ENCODE measurements at regions not wholly inside any gene's neighbourhood (a gene's known extent, or its start where the extent isn't known, plus 50 kb on each side); places are given as distances from the start of the nearest gene placed in this dataset.

DNA sequence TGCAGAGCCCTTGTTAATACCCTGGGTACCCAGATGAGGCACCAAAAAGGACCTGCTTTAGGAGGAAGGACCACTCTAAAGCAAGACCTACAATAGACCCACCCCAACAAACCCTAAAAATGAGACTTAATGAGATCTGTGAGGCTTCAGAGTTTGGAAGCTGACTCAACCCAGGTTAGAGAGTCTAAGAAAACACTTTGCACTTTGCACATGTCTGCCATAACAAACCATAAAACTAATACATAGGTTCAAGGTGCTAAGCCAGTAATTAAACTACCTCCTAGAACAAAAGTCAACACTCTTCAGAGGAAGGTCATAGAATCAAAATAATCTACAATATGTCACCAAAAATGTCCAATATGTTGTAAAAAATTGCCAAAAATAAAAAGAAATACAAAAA lies 124.7 kb upstream of the C1orf21 start:
- H3K27ac ChIP-seq, result no peak overlapping the region
- DNase-seq, result no peak
- no peaks in the 10 kb centered on the region for H3K36me3 ChIP-seq (ENCODE audit: low read depth, missing control alignments)
- TF ChIP-seq, protein P1, sequence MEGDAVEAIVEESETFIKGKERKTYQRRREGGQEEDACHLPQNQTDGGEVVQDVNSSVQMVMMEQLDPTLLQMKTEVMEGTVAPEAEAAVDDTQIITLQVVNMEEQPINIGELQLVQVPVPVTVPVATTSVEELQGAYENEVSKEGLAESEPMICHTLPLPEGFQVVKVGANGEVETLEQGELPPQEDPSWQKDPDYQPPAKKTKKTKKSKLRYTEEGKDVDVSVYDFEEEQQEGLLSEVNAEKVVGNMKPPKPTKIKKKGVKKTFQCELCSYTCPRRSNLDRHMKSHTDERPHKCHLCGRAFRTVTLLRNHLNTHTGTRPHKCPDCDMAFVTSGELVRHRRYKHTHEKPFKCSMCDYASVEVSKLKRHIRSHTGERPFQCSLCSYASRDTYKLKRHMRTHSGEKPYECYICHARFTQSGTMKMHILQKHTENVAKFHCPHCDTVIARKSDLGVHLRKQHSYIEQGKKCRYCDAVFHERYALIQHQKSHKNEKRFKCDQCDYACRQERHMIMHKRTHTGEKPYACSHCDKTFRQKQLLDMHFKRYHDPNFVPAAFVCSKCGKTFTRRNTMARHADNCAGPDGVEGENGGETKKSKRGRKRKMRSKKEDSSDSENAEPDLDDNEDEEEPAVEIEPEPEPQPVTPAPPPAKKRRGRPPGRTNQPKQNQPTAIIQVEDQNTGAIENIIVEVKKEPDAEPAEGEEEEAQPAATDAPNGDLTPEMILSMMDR (IDR thresholded peaks at IDR 0.05), result no peak
- TF ChIP-seq POLR2A (IDR thresholded peaks at IDR 0.05), result no peak
- H3K9me3 ChIP-seq, result no peaks in the 10 kb centered on the region
- intact Hi-C loops (cut with DNase I; ENCODE audit: low total_unique reads), result no loop called here
- H3K4me3 ChIP-seq, result no peak overlapping the region
- no peaks in the 10 kb centered on the region for H3K27me3 ChIP-seq
- H3K4me1 ChIP-seq, result no peaks in the 10 kb centered on the region

DNA sequence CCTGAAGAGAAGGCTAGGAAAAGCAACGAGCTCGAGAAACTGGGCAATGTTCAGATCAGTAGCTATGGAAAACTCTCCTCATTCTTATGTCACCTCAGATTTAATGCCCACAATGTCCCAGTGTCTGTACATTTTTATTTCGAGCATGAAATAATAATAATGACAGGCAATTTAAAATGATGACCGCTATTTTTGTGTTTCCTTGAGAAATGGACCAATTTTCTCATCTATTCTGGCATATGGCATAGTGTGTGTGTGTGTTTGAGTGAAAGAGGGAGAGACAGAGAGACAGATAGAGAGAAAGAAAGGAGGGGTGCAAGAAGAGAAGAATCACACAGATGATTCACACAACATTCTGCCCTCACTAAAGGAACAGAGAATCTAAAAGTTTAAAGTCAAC lies 119.1 kb upstream of the C1orf21 start:
- WGBS, 2 donors, result 84 to 90% methylated on average over 4 of the region's 4 CpGs

DNA sequence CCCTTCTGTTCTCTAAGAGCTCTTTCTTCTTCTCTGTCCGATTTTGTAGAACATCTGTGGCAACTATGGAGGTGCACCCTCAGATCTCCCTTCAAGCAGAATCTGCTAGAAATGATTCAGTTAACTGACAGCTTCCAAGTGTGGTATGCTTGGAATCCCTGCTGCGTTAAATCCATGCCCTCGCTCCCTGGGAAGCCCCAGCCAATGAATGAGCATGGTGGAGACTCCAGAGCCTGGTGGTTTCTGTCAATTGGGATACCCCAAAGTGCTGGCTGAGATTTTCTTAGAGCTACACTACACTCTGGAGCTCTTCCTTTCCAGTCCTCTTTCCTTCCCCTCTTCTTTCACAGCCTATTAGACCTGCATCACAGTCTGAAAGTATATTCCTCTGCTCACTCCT lies 116.3 kb upstream of the C1orf21 start:
- 79 to 80% methylated on average over 3 of the region's 3 CpGs for WGBS, 2 donors

More for the DNA sequence above, 119.1 kb upstream of the C1orf21 start:
- Histone ChIP-seq H3K27ac (no peak overlapping the region), H3K9me3 (no peaks in the 10 kb centered on the region), H3K4me3 (no peak overlapping the region), H3K36me3 (ENCODE audit: low read depth, missing control alignments) (no peaks in the 10 kb centered on the region), H3K27me3 (no peaks in the 10 kb centered on the region), H3K4me1 (no peaks in the 10 kb centered on the region)
- TF ChIP-seq, protein P1 (IDR thresholded peaks at IDR 0.05), result no peak
- no peak for TF ChIP-seq POLR2A (IDR thresholded peaks at IDR 0.05)
- DNase-seq, result no peak
- intact Hi-C loops (cut with DNase I; ENCODE audit: low total_unique reads), result no loop called here

DNA sequence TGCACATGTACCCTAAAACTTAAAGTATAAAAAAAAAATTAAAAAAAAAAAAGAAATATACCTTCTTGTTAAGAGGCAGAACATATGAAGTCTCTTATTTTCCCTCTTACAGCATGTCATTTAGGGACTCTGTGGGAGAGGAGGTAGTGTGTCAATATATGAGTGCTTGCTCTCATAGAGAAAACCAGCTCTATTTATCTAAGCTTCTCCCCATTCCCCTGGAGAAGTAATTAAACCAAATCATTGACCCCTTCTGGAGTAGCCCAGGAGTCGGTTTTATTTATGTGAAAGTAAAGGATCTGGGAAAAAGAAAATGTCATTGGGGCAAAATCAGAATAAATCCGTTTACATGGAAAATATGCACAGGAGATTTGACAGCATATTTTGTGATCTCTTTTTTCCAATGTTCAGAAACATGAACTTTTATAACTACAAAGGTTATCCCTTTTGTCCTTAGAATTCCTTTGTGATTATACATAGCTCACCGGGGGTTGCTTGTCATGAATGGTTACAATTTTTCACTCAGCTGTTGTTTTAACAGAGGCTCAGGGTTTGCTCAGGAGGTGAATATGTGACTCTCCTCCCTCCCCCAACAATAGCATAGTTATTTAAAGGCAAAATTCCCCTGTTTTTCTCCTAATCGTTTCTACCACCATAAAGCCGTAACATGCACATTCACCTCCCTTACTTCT lies 114.5 kb upstream of the C1orf21 start:
- Histone ChIP-seq H3K9me3 (no peaks in the 10 kb centered on the region), H3K4me1 (no peaks in the 10 kb centered on the region), H3K27me3 (no peaks in the 10 kb centered on the region), H3K36me3 (ENCODE audit: low read depth, missing control alignments) (no peaks in the 10 kb centered on the region), H3K27ac (no peak overlapping the region), H3K4me3 (no peak overlapping the region)
- no peak for TF ChIP-seq POLR2A (IDR thresholded peaks at IDR 0.05)
- TF ChIP-seq, protein P1 (IDR thresholded peaks at IDR 0.05), result no peak
- no peak for DNase-seq
- intact Hi-C loops (cut with DNase I; ENCODE audit: low total_unique reads), result no loop called here
- 54 to 59% methylated on average over 5 of the region's 5 CpGs for WGBS, 2 donors

More for the DNA sequence above, 116.3 kb upstream of the C1orf21 start:
- no peak overlapping the region for H3K27ac ChIP-seq
- H3K9me3 ChIP-seq, result no peaks in the 10 kb centered on the region
- H3K36me3 ChIP-seq (ENCODE audit: low read depth, missing control alignments), result no peaks in the 10 kb centered on the region
- intact Hi-C loops (cut with DNase I; ENCODE audit: low total_unique reads), result no loop called here
- H3K27me3 ChIP-seq, result no peaks in the 10 kb centered on the region
- TF ChIP-seq, protein P1 (IDR thresholded peaks at IDR 0.05), result no peak
- no peak for TF ChIP-seq POLR2A (IDR thresholded peaks at IDR 0.05)
- no peaks in the 10 kb centered on the region for H3K4me1 ChIP-seq
- DNase-seq, result no peak
- H3K4me3 ChIP-seq, result no peak overlapping the region

DNA sequence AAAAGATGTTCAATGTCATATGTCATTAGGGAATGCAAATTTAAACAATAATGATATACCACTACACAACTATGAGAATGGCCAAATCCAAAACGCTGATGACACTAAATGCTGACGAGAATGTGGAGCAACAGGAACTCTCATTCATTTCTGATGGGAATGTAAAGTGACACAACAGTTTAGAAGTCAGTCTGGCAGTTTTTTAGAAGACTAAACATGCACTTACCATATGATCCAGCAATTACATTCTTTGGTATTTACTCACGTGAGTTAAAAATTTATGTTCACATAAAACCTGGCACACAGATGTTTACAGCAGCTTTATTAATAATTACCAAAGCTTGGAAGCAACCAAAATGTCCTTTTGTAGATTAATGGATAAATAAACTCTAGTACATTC lies 110.4 kb upstream of the C1orf21 start:
- H3K36me3 ChIP-seq (ENCODE audit: low read depth, missing control alignments), result no peaks in the 10 kb centered on the region
- H3K27me3 ChIP-seq, result no peaks in the 10 kb centered on the region
- no peak for DNase-seq
- H3K9me3 ChIP-seq, result no peaks in the 10 kb centered on the region
- WGBS, 2 donors, result 80 to 88% methylated on average over 3 of the region's 3 CpGs
- H3K4me3 ChIP-seq, result no peak overlapping the region
- H3K27ac ChIP-seq, result no peak overlapping the region
- intact Hi-C loops (cut with DNase I; ENCODE audit: low total_unique reads), result no loop called here
- no peaks in the 10 kb centered on the region for H3K4me1 ChIP-seq
- TF ChIP-seq POLR2A (IDR thresholded peaks at IDR 0.05), result no peak
- TF ChIP-seq, protein P1 (IDR thresholded peaks at IDR 0.05), result no peak

Data from testis (tissue), 2 donors.